22Rv1 (cell line): ENCODE measurements at regions not wholly inside any gene's neighbourhood (a gene's known extent, or its start where the extent isn't known, plus 50 kb on each side); places are given as distances from the start of the nearest gene placed in this dataset.

Experiments
- H3K27ac ChIP-seq: fragments of 450-650 bp; 2 replicates; pipeline ENCODE4 v1.5.1; 2017
- CTCF ChIP-seq: fragments of 450-650 bp; IDR thresholded peaks from 2 replicates; pipeline ENCODE4 v1.5.1; 2017; ENCODE audit warnings: mild to moderate bottlenecking
- ZFX ChIP-seq: fragments of 450-650 bp; IDR thresholded peaks from 2 replicates; pipeline ENCODE4 v1.6.1; 2017; ENCODE audit warnings: antibody characterized with exemption, borderline replicate concordance

DNA sequence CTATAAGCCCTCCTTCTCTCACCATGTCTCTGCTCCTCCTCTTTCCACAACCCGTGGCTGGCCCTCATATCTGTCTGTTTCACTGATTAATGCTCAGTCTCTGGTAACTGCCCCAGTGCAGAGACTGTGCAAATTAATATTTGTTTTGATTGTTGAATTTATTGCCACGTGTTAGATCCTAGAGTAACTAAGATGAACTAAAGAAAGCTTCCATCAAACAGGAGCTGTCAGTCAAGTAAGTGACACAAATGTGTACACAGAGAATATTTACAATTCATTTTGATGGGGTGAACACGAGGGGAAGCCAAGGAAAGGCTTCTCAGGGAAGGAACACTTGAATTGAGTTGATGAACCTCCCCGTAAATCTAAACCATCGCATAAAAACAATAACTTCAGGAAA, 182.5 kb downstream of the BAMBI start:
- TF ChIP-seq CTCF (no peak), ZFX (no peak)
- no peak overlapping the region for H3K27ac ChIP-seq

- no peak for TF ChIP-seq ZFX
- H3K27ac ChIP-seq, result no peak overlapping the region
Observed at GRCh38 chr10:28862219-28862618, 184.9 kb downstream of the BAMBI start.

DNA sequence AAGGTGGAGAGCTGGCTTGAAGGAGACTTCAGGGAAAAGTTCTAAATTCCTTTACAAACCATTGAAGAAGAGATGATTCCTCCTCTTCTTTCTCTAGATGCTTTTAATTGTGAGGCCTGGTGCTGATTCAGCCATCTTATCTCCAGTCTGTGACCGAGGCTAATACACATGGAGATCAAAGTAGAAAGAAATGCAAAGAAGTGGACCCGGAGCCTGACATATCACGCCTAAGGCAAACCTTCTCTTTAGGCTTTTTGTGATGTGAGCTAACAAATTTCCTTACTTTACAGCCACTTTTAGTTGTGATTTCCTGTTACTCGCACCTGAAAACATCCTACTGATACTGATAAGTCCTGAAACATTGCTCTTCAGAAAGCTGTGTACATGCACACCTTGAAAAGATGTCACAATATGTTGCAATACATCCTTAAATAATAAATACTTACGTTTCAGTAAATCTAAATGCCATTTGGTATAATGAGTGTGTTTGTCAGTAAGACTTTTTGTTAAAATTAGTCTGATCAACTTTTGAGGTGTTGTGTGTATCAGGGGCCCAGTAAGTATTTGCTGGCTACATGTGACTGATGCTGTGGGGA, 192.4 kb downstream of the BAMBI start:
- no peak overlapping the region for H3K27ac ChIP-seq
- TF ChIP-seq CTCF (no peak), ZFX (no peak)

DNA sequence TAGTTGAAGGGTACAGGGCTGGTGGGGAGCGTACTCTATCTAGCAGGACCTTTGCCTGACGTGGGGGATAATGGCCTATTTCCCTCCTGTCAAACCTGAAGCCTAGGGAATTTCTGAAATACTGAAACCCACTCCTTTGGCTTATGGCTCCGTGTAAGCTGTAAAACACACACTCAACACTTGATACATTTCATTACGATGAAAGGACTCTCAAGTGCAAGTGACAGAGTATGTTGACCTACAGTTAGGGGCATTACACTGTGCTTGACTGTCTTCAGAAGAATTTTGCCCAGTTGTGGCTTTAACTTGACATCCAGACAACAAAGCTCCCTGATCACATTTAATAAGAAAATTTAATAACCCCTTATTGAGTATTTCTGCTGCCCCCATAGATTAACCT, 194.3 kb downstream of the BAMBI start:
- H3K27ac ChIP-seq, result no peak overlapping the region
- no peak for TF ChIP-seq CTCF

- no peak overlapping the region for H3K27ac ChIP-seq
- TF ChIP-seq ZFX (no peak), CTCF (no peak)
Observed at GRCh38 chr10:28872587-28873165, 195.4 kb downstream of the BAMBI start.

GRCh38 chr10:28873540-28873939, 196.2 kb downstream of the BAMBI start:
- TF ChIP-seq CTCF (no peak), ZFX (no peak)
- no peak overlapping the region for H3K27ac ChIP-seq

GRCh38 chr10:28874210-28874609, 196.9 kb downstream of the BAMBI start:
- H3K27ac ChIP-seq, result no peak overlapping the region
- TF ChIP-seq CTCF (no peak), ZFX (no peak)
